Pancreas (tissue), 10 donors: ENCODE measurements at regions not wholly inside any gene's neighbourhood (a gene's known extent, or its start where the extent isn't known, plus 50 kb on each side); places are given as distances from the start of the nearest gene placed in this dataset.

Experiments
- ATAC-seq, 4 donors: fragments of 200-7000 bp; cut with Tn5 transposase; one replicate each; pipeline versions ENCODE4 v1.8.0 to v1.9.1; 2020; ENCODE audit warnings: mild to moderate bottlenecking in 4 of 4, moderate library complexity in 4 of 4
- DNase-seq, 6 donors: peaks; one replicate each; pipeline ENCODE4 v3.0.0-alpha.2; 2020
- FAIRE-seq: peaks from 2 replicates; lab custom pipeline; 2012; peaks lifted over from hg19 to GRCh38; lab: Jason Lieb, UNC
- H3K27ac ChIP-seq, 4 donors: fragments of 200-600 bp; sonication (generic); 1 replicate in 3 of 4; 2 replicates in 1 of 4; pipeline versions ENCODE4 v1.5.0 to v1.8.0; 2020
- H3K27me3 ChIP-seq, 4 donors: fragments of 200-600 bp; one replicate each; pipeline ENCODE4 v1.8.0; 2021
- H3K36me3 ChIP-seq, 3 donors: fragments of 200-600 bp; sonication (generic) in 1 of 3; one replicate each; pipeline versions ENCODE4 v1.5.0 to v1.8.0; 2020 to 2021
- H3K4me1 ChIP-seq, 3 donors: fragments of 200-600 bp; one replicate each; pipeline ENCODE4 v1.8.0; 2021
- H3K4me3 ChIP-seq, 4 donors: fragments of 200-600 bp; sonication (generic) in 2 of 4; one replicate each; pipeline versions ENCODE4 v1.5.0 to v1.8.0; 2020 to 2021
- H3K9me3 ChIP-seq, 4 donors: fragments of 200-600 bp; one replicate each; pipeline ENCODE4 v1.8.0; 2021
- WGBS, 2 donors: extraction: QIAGEN DNeasy Blood & Tissue Kit; methylation state at CpG; one replicate each; pipeline ENCODE4 v1.1.7; 2013; 5-methylcytosine and 5-hydroxymethylcytosine counted together
- intact Hi-C, 3 donors: fragments of 100-400 bp; cut with DNase I; formaldehyde crosslinking; loops; one replicate each; pipeline versions ENCODE4 v1.11.1 to v1.14.2; 2022
- TF ChIP-seq, protein P1 (sequence below), 4 donors: fragments of 200-600 bp; sonication (generic) in 3 of 4; IDR thresholded peaks; one replicate each; pipeline versions ENCODE4 v1.5.0 to v1.8.0; 2021; ENCODE audit warnings: antibody characterized with exemption in 4 of 4
- donor health status: healthy with polysubstance abuse.
- donor health status: DM: no; HTN: no; CAD: no; lungs with moderate emphysema.
- donor health status: DM: no; HTN: no; CAD: no.
- donor health status: control.
- donor health status: control.
- donor health status: Bipolar disorder and iron deficiency.
- donor health status: DM: yes; HTN: yes; CAD: no.
- donor health status: DM: no; HTN: no; CAD: no.
- donor health status: DM: no; HTN: no; CAD: no.
- donor health status: DM: yes; HTN: yes; CAD: no.

DNA sequence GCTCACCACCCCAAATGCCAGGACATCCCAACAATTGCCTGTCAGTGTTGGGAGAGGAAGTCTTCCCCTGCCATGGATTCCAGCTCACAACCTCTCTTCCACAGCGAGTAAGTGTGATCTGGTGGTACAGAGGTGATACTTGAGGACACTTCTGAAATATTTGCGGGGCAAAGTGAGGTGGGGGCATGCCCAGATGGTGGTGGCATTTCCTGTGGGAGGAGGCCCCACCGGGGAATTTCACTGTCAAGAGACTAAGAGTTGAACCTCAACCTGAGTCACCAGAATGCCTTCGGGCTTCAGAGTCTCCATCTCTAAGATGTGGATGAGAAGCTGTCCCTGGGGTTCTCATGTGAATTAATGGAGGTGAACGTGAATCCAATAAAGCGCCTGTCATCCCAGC, 122.3 kb upstream of the RFLNA start:
- no peak for ATAC-seq
- no peak for DNase-seq
- TF ChIP-seq, protein P1, sequence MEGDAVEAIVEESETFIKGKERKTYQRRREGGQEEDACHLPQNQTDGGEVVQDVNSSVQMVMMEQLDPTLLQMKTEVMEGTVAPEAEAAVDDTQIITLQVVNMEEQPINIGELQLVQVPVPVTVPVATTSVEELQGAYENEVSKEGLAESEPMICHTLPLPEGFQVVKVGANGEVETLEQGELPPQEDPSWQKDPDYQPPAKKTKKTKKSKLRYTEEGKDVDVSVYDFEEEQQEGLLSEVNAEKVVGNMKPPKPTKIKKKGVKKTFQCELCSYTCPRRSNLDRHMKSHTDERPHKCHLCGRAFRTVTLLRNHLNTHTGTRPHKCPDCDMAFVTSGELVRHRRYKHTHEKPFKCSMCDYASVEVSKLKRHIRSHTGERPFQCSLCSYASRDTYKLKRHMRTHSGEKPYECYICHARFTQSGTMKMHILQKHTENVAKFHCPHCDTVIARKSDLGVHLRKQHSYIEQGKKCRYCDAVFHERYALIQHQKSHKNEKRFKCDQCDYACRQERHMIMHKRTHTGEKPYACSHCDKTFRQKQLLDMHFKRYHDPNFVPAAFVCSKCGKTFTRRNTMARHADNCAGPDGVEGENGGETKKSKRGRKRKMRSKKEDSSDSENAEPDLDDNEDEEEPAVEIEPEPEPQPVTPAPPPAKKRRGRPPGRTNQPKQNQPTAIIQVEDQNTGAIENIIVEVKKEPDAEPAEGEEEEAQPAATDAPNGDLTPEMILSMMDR (IDR thresholded peaks at IDR 0.05) = no peak
- Histone ChIP-seq H3K27me3 (no peaks in the 10 kb centered on the region), H3K4me1 (no peaks in the 10 kb centered on the region), H3K27ac (no peak overlapping the region), H3K9me3 (no peaks in the 10 kb centered on the region), H3K4me3 (no peak overlapping the region), H3K36me3 (no peaks in the 10 kb centered on the region)
- intact Hi-C loops = no loop called here
- no peak for FAIRE-seq
- 89 to 95% methylated on average over 6 of the region's 6 CpGs for WGBS, 2 donors

DNA sequence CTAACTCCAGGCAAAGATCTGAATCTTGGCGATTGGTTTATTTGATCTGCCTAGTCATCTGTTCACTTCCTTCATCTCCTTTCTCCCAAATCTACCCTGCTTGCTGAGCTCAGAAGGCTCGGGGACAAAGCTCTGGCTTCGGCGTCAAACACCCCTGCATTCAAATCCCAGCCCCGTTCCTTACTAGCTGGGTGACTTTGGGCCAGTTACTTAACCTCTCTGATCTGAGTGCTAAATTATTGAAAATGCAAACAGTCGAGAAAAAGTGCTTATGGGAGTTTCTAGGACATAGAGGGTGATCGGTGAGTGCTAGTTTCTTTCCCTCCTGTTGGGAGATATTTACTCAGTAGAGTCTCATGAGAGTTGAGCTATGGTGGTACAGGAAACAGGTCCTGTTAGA, 121.2 kb upstream of the RFLNA start:
- TF ChIP-seq, protein P1 (IDR thresholded peaks at IDR 0.05) = no peak
- intact Hi-C loops = no loop called here
- no peak overlapping the region for H3K27ac ChIP-seq
- 86 to 93% methylated on average over 7 of the region's 7 CpGs for WGBS, 2 donors
- H3K27me3 ChIP-seq = no peaks in the 10 kb centered on the region
- no peak overlapping the region for H3K4me3 ChIP-seq
- ATAC-seq = no peak
- DNase-seq = no peak
- H3K4me1 ChIP-seq = no peaks in the 10 kb centered on the region
- FAIRE-seq = no peak
- no peaks in the 10 kb centered on the region for H3K9me3 ChIP-seq
- no peaks in the 10 kb centered on the region for H3K36me3 ChIP-seq

DNA sequence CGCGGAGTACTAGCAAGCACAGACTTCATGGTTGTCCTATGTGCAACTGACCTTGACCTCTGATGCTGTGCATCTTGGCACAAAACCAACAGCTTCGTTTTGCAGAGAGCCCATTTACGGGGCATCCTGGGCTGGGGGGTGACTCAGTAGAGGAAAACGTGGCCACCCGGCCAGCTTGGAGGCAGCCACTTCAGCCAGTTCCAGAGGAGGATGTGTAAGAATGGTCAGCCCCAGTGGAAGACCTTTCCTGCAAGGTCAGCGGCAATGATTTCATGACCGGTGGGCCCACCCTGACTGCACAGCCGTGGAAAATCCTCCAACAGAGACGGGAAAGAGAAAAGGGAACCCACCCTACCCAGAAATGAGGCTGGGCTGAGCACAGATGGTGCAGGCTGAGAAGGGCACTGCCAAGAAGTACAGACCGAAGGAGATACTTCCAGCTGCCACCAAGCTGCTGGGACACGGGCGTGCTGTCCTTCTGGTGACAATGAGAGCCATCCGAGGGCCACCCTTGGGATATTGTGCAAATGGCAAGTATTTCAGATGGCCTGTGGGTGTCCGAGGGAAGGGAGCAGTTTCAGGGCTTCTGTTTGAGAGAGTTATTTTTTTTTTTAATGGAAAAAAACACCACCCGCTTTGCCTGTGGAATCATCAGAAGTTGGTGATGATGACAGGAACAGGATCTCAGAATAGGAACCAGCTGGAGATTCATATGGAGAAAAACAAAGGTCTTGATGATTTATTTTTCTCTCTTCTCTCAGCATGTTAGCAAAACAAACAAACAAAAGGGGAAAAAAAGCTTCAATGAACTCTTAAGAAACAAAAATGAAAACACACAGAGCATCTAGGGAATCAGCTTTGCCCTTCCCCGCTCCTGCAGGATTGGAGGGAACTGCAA, 120.2 kb upstream of the RFLNA start:
- DNase-seq (no peak), FAIRE-seq (no peak), ATAC-seq (no peak)
- intact Hi-C loops = no loop called here
- 78 to 83% methylated on average over 17 of the region's 17 CpGs for WGBS, 2 donors
- H3K4me1 ChIP-seq = no peaks in the 10 kb centered on the region
- no peak overlapping the region for H3K4me3 ChIP-seq
- TF ChIP-seq, protein P1 (IDR thresholded peaks at IDR 0.05) = no peak
- no peaks in the 10 kb centered on the region for H3K9me3 ChIP-seq
- H3K27me3 ChIP-seq = no peaks in the 10 kb centered on the region
- no peaks in the 10 kb centered on the region for H3K36me3 ChIP-seq
- H3K27ac ChIP-seq = no peak overlapping the region

DNA sequence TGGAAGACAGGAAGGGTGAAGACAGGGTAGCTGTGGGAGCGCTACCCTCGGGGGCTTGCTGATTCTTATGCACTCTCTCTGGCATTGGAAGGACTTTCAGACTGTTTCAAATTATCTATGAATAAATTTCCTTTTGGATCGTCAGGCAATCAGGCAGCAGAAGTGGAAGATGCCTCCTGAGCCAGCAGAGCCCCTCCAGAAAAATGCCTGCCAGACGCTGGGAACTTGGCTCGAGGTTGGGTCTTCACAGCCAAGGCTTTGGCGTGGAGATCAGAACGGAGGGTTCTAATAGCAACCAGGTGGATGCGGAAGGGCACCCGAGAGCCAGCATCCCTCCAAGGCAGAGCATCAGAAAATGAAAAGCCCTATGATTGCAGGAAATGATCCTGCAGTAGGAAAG, 119.2 kb upstream of the RFLNA start:
- Histone ChIP-seq H3K9me3 (no peaks in the 10 kb centered on the region), H3K27ac (no peak overlapping the region), H3K4me1 (no peaks in the 10 kb centered on the region), H3K27me3 (no peaks in the 10 kb centered on the region), H3K36me3 (no peaks in the 10 kb centered on the region), H3K4me3 (no peak overlapping the region)
- no peak for DNase-seq
- TF ChIP-seq, protein P1 (IDR thresholded peaks at IDR 0.05) = no peak
- intact Hi-C loops = no loop called here
- 76 to 84% methylated on average over 9 of the region's 9 CpGs for WGBS, 2 donors
- ATAC-seq = no peak
- no peak for FAIRE-seq

DNA sequence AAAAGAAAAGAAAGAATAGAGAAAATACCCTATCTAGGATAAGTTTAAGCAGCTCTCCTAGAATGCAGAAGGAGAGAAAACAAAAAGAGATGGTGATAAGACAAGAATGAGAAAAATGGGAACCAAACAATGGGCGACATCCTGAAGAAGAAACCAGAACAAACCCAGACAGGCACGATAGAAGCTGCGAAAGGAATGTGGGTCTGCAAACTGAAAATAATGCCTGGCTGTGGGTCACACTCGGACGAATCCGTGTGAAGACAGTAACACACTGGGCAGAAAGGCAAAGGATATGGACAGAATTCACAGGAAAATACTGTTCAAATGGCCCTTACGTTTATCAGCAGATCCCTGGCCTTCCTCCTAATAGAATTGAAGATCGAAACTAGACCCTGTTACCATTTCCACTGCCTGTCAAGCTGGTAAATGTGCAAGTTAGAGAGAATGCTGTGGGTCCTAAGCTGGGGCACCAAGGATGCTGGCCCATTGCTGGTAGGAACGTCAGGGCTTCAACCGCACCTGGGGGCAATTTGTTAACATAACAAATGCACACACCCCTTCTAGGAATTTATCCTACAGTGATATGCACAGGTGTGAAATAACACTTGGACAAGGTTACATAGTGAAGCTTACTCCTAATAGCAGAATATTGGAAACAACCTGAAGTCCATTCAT, 117.5 kb upstream of the RFLNA start:
- intact Hi-C loops = no loop called here
- Histone ChIP-seq H3K27ac (no peak overlapping the region), H3K36me3 (no peaks in the 10 kb centered on the region), H3K9me3 (no peaks in the 10 kb centered on the region), H3K4me3 (no peak overlapping the region), H3K4me1 (no peaks in the 10 kb centered on the region), H3K27me3 (no peaks in the 10 kb centered on the region)
- ATAC-seq = no peak
- TF ChIP-seq, protein P1 (IDR thresholded peaks at IDR 0.05) = no peak
- WGBS, 2 donors = 80 to 93% methylated on average over 10 of the region's 10 CpGs
- DNase-seq = no peak
- FAIRE-seq = no peak
